AG08396 (cell line): ENCODE measurements at regions not wholly inside any gene's neighbourhood (a gene's known extent, or its start where the extent isn't known, plus 50 kb on each side); places are given as distances from the start of the nearest gene placed in this dataset.

ENCODE experiments used
- DNase-seq: peaks from one replicate; pipeline ENCODE4 v3.0.0; 2012; ENCODE audit warnings: low spot score, mixed read lengths

GRCh38 chr2:18132697-18133096, 254.2 kb downstream of the KCNS3 start:
- no peak for DNase-seq

DNA sequence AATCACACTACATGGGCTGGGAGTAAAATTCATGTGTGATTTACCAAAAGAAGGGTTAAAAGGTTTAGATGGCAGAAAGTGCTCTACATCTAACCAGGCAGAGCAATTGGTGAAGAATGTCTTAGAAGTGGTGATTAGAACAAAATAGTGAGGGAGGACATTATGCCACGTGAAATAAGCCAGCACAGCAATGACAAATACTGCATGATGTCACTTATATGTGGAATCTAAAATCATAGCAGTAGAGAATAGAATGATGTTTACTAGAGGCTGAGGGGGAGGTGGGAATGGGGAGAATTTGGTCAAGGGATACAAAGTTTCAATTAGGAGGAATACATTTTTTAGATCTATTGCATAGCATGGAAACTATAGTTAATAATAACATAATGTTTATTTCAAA, 253.3 kb downstream of the KCNS3 start:
- no peak for DNase-seq

DNA sequence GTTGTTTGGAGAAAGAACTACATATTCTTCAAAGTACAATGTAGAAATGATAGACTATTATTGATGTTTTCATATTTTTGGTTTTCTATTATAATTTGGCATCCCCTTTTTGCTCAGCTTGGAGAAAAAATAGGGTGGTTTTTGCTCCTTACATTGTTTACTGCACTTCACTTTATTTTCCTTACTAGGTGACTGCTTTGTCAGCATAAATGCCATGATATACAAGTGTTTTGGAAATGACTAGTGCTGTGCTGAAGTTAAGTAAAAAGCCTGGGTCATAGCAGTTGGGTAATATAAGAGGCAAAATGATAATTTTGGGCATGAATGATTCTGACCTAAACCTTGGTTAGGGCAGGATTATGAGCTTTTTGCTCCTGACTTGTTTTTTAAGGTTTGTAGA, 250.9 kb downstream of the KCNS3 start:
- no peak for DNase-seq

DNA sequence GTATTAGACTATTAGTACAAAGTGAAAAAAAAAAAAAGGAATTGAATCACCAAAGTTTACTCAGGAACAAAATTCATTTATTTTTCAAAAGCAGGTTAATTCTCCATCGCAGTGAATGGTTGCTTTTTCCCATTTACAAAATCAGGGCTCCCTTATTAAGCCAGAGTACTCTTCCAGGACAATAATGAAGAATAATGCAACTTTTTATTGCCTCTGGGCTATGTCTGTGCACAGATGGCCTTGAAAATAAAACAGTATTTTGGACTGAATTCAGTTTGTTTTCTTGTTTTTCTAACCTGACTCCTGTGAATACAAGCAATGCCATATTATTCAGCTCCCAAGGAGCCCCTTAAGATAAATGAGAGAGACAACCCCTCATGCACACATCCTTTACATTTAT, 246.8 kb downstream of the KCNS3 start:
- no peak for DNase-seq

DNA sequence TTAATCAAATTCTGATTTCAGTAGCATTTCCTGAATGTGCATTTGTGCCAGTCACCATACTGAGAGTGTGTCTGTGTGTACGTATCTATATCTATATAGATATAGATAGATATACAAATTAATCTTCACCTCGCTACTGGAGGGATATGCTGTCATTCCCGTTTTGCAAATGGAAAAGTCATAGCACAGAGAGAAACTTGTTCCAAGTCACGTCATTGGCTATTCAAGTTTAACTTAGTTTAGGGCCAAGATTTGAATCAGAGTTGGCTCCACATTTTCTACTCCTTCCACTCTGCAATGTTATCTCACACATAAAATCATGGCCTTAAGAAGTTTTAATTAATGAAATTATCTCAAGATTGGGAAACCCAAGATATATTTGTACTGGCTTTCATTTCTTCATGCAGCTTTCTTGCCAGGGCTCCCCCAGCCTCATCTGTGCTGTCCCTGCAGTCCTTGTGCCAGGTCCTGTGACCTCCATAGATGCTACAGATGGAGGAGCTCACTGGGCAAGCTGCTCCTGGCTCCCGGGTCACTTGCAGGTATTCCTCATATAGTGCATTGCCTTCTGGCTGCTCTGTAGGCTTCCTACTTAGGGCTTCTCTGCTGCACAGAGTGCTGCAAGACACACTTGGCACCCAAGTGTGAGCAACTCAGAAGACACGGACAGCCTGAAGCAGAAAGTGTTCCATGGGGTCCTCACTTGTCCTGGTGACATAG, 245.8 kb downstream of the KCNS3 start:
- DNase-seq = no peak

GRCh38 chr2:18123577-18123976, 245.1 kb downstream of the KCNS3 start:
- DNase-seq = no peak

DNA sequence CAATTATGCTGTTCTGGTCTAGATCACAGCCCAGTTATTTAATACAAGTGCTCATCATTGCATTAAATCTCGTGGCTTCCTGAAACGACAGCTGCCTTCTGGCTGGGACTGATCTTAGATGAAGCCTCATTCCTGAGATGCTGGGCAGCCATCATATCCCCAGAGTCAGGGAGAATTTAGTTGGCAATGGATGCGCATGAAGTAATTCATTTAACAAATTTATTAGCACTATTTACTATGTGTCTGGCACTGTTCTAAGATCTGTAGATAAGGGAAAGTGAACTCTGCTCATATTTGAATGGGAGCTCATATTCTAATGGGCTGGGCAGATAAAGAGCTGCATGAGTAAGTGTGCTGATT, 244.7 kb downstream of the KCNS3 start:
- DNase-seq = no peak

DNA sequence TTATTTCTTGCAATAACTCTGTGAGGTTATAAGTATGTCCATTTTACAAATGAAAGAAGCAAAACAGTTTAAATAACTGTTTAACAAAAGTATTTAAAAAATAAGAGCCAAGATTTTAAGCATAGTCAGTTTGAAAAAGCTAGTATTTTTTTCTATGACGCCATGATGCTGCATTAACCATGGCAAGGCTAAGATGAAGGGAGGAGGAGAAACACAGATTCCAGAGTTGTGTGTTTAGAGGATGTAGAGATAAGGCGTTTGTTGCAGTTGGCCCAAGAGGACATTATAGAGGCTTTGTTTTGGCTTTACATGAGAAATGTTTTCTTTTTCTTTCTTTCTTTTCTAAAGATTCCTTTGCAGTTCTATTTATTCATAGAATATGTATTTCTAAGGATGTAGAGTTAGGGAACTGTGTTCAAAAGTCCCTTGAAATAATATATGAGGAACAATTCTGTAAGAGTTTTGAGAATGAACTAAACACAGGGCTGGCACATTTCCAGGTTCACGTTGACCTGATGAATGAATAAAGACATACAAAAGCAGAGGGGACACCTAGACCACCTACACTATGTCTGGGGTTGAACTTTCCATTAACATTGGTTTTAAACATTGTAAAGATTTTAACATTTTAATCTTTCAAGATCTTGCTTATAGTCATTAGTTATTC, 244.2 kb downstream of the KCNS3 start:
- no peak for DNase-seq

DNA sequence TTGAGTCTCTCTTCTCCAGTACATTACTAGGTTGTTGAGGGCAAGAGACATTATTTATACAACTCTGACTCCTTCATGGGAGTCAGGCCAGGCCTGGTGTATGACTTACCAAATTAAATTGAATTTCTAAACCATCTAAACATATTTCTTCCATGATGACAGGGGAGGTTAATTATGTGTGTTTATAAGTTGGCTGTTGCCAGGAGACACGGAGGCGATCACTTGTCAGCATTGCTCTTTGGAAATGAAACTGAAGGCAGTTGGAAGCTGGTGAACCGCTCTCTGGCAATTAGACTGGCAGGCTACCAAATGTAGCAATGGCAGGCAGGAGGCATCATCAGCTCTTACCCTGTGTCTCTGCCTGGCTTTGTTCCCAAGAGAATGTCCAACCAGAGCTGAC, 241.4 kb downstream of the KCNS3 start:
- peak; percentile 75 for DNase-seq

GRCh38 chr2:18118703-18119102, 240.2 kb downstream of the KCNS3 start:
- peak; percentile 42 for DNase-seq

DNA sequence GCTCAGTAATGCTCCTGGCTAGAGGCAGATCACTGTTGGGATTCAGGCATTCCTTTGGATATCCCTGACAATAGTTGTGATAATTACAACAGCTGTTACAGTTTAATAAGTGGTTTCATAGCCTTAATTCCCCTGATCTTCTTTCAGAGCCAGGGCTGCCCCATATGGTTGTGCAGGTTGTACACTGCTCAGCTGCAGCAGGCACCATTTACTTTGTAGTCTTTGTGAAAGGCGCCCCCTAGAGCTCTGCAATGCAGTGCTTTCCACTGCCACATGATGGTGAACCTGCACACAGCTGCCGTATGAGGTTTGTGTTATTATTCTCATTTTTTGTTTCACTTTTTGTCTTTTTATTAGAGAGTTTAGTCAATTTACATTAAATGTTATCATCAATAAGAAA, 239.1 kb downstream of the KCNS3 start:
- peak; percentile 28 for DNase-seq

DNA sequence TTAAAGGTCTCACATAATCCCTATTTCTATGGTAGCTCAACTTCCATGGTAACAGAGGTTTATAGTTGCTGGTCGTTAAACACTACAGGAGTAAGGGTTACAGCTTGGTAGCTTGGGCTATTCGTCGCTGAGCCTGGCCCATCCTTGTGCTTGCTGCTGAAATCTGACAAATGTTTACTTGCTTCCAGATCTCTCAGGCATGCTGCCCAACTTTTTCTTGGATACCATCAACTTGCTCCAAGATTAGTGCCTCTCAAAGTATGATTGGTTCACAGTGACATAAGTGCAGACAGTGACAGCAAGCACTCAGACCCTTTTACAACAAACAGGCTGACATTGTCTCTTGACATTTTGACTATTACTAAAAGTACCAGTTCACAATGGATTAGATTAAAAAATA, 231.8 kb downstream of the KCNS3 start:
- DNase-seq = no peak

- DNase-seq = no peak
Observed at GRCh38 chr2:18106841-18107240, 228.4 kb downstream of the KCNS3 start.

DNA sequence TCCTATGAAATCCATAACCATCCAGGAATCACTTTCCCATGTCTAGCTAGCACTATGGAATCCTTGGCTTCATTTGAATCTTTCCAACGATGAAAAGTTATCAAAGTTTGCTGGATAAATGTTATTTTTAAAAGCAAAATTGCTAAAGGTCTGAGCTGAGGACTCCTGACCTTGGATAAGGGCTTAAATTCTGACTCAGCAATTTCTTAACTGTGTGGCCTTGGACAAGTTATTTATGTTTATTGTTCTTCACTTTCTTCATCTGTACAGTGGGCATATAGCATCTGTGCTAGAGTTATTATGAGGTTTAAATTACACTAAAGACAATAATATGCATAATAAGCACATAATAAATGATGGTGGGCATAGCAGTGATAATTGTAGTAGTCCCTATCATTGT, 227.5 kb downstream of the KCNS3 start:
- DNase-seq = no peak

GRCh38 chr2:18104595-18105224, 226.2 kb downstream of the KCNS3 start:
- no peak for DNase-seq

- no peak for DNase-seq
Observed at GRCh38 chr2:18096836-18097405, 218.5 kb downstream of the KCNS3 start.

- DNase-seq = no peak
Observed at GRCh38 chr2:18094277-18094676, 215.8 kb downstream of the KCNS3 start.

GRCh38 chr2:18093196-18093595, 214.7 kb downstream of the KCNS3 start:
- DNase-seq = no peak

- DNase-seq = no peak
Observed at GRCh38 chr2:18092760-18093159, 214.3 kb downstream of the KCNS3 start.

- DNase-seq = no peak
Observed at GRCh38 chr2:18085593-18085992, 207.1 kb downstream of the KCNS3 start.

- no peak for DNase-seq
Observed at GRCh38 chr2:18084376-18084775, 205.9 kb downstream of the KCNS3 start.

GRCh38 chr2:18083806-18084205, 205.3 kb downstream of the KCNS3 start:
- no peak for DNase-seq

DNA sequence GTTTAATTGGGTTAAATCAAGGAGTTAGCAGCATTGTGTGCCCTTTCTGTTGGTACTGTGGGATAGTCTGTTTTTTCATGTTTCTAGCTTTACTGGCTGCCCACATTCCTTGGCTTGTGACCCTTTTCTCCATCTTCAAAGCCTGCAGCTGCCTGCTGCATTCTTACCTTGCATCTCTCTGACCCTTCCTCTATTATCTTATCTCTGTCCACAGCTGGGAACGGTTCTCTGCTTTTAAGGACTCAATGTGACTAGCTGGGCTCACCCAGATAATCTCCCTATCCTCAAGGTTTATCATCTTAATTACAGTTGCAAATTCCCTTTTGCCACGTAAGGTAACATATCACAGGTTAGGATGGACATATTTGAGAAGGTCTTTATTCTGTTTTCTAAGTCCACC, 199.7 kb downstream of the KCNS3 start:
- DNase-seq = no peak
